ENCODE measurements at regions not wholly inside any gene's neighbourhood (a gene's known extent, or its start where the extent isn't known, plus 50 kb on each side); places are given as distances from the start of the nearest gene placed in this dataset.

- Mint-ChIP-seq H3K36me3 (ENCODE audit: low read depth) (no peaks in the 10 kb centered on the region), H3K27me3 (peaks cover 3% of the 10 kb centered on the region), H3K9me3 (no peaks in the 10 kb centered on the region), H3K4me3 (no peak overlapping the region), H3K27ac (no peak overlapping the region), H3K4me1 (ENCODE audit: low read depth) (no peaks in the 10 kb centered on the region)
- H3K27ac ChIP-seq (ENCODE audit: low read depth in 1 of 2, low read length in 2 of 2) = no peak overlapping the region
- no peak overlapping the region for H3K4me3 ChIP-seq (ENCODE audit: low read length)
- CTCF ChIA-PET = interaction anchor here (1.2 kb wide), 1 partner anchor 11 kb away, joined by 3 read pairs; no protein-coding TSS in a partner anchor
- no peaks in the 10 kb centered on the region for H3K27me3 ChIP-seq (ENCODE audit: control insufficient read depth in 1 of 2, insufficient read depth in 2 of 2, low read length in 2 of 2)
- H3K36me3 ChIP-seq (ENCODE audit: insufficient read depth, low read length) = no peaks in the 10 kb centered on the region
- no peak for TF ChIP-seq CTCF (IDR thresholded peaks at IDR 0.05)
- no peak for DNase-seq
- H3K9me3 ChIP-seq (ENCODE audit: control insufficient read depth in 1 of 2, insufficient read depth in 1 of 2, low read length in 2 of 2) = no peaks in the 10 kb centered on the region
- intact Hi-C loops (cut with DNase I, micrococcal nuclease) = no loop called here
- no peak for ATAC-seq (ENCODE audit: poor library complexity)
- POLR2A ChIA-PET = no interaction called here
- no peaks in the 10 kb centered on the region for H3K4me1 ChIP-seq (ENCODE audit: insufficient read depth, low read length)
These were observed 69.5 kb upstream of the ELOVL5 start for GRCh38 chr6:53418288-53418687.

- intact Hi-C loops (cut with DNase I, micrococcal nuclease) = no loop called here
- no peak for DNase-seq
- POLR2A ChIA-PET = no interaction called here
- CTCF ChIA-PET = interaction anchor here (1.2 kb wide), 1 partner anchor 13 kb away, joined by 3 read pairs; no protein-coding TSS in a partner anchor
- no peak overlapping the region for H3K27ac Mint-ChIP-seq
- TF ChIP-seq CTCF (IDR thresholded peaks at IDR 0.05) = no peak
- no peaks in the 10 kb centered on the region for H3K9me3 ChIP-seq (ENCODE audit: control insufficient read depth in 1 of 2, insufficient read depth in 1 of 2, low read length in 2 of 2)
- H3K4me3 ChIP-seq (ENCODE audit: low read length) = no peak overlapping the region
- H3K4me3 Mint-ChIP-seq = no peak overlapping the region
- H3K36me3 ChIP-seq (ENCODE audit: insufficient read depth, low read length) = no peaks in the 10 kb centered on the region
- no peaks in the 10 kb centered on the region for H3K9me3 Mint-ChIP-seq
- no peaks in the 10 kb centered on the region for H3K4me1 ChIP-seq (ENCODE audit: insufficient read depth, low read length)
- no peaks in the 10 kb centered on the region for H3K36me3 Mint-ChIP-seq (ENCODE audit: low read depth)
- ATAC-seq (ENCODE audit: poor library complexity) = no peak
- no peaks in the 10 kb centered on the region for H3K27me3 ChIP-seq (ENCODE audit: control insufficient read depth in 1 of 2, insufficient read depth in 2 of 2, low read length in 2 of 2)
- H3K4me1 Mint-ChIP-seq (ENCODE audit: low read depth) = no peaks in the 10 kb centered on the region
- no peak overlapping the region for H3K27ac ChIP-seq (ENCODE audit: low read depth in 1 of 2, low read length in 2 of 2)
- H3K27me3 Mint-ChIP-seq = no peaks in the 10 kb centered on the region
These were observed 68.4 kb upstream of the ELOVL5 start for GRCh38 chr6:53417141-53417540.

DNA sequence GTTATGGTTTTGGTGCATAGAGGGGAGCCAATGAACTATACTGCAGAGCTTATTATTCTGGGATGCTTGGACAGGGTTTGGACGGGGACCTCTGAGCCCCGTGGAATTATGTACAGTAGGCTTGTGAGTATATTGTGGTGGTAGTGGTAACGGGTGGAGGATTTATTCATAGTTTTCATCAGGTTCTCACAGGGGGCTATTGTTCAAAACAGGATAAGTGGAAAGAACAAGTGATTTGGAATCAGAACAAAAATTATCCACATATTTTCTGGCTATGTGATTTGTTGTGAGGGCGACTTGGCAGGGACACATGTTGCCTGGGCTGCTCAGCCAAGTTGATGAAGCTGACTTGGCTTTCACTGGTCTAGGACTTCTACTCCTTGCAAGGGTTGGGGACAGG is 64.6 kb upstream of the ELOVL5 start:
- H3K4me1 Mint-ChIP-seq (ENCODE audit: low read depth) = peaks cover 5% of the 10 kb centered on the region
- CTCF ChIA-PET = no interaction called here

More for the DNA sequence above, 64.6 kb upstream of the ELOVL5 start:
- POLR2A ChIA-PET = no interaction called here
- no peak overlapping the region for H3K4me3 ChIP-seq (ENCODE audit: low read length)
- Mint-ChIP-seq H3K27ac (no peak overlapping the region), H3K27me3 (peaks cover 4% of the 10 kb centered on the region), H3K36me3 (ENCODE audit: low read depth) (no peaks in the 10 kb centered on the region), H3K4me3 (no peak overlapping the region), H3K9me3 (no peaks in the 10 kb centered on the region)
- DNase-seq (no peak), ATAC-seq (ENCODE audit: poor library complexity) (no peak)
- no peaks in the 10 kb centered on the region for H3K36me3 ChIP-seq (ENCODE audit: insufficient read depth, low read length)
- intact Hi-C loops (cut with DNase I, micrococcal nuclease) = loop anchor here (2.0 to 5.0 kb wide), 3 partner anchors 66 to 121 kb away; partner anchors contain the start of gene ELOVL5 (in 1 of the 2)
- no peak overlapping the region for H3K27ac ChIP-seq (ENCODE audit: low read depth in 1 of 2, low read length in 2 of 2)
- TF ChIP-seq CTCF (IDR thresholded peaks at IDR 0.05) = no peak
- peaks cover 3% of the 10 kb centered on the region for H3K4me1 ChIP-seq (ENCODE audit: insufficient read depth, low read length)
- H3K27me3 ChIP-seq (ENCODE audit: control insufficient read depth in 1 of 2, insufficient read depth in 2 of 2, low read length in 2 of 2) = no peaks in the 10 kb centered on the region
- no peaks in the 10 kb centered on the region for H3K9me3 ChIP-seq (ENCODE audit: control insufficient read depth in 1 of 2, insufficient read depth in 1 of 2, low read length in 2 of 2)

Measured in CD4-positive, alpha-beta T cell (primary cell).